ENCODE measurements at regions not wholly inside any gene's neighbourhood (a gene's known extent, or its start where the extent isn't known, plus 50 kb on each side); places are given as distances from the start of the nearest gene placed in this dataset.

DNA sequence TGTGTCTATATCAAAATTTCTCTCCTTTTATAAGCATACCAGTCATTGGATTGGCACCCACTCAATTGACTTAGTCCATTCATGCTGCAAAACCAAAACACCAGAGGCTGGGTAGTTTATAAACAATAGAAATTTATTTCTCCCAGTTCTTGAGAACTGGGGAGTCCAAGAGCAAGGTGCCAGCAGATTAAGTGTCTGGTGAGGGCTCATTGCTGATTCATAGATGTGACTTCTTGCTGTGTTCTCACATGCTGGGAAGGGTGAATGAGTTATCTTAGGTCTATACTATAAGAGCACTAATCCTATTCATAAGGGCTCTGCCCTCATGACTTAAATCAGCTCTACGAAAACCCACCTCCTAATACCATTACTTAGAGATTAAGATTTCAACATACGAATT is 501.4 kb downstream of the EPM2A start:
- H3K79me2 ChIP-seq (ENCODE audit: control insufficient read depth, insufficient read depth, low read length), result no peaks in the 10 kb centered on the region
- Mint-ChIP-seq H3K27me3 (peaks cover 5% of the 10 kb centered on the region), H3K4me3 (no peak overlapping the region), H3K4me1 (no peaks in the 10 kb centered on the region), H3K9me3 (ENCODE audit: insufficient read depth) (no peaks in the 10 kb centered on the region), H3K27ac (no peak overlapping the region)
- no peak overlapping the region for H3K4me3 ChIP-seq (ENCODE audit: control extremely low read depth in 1 of 5, extremely low read depth in 1 of 5, insufficient read depth in 1 of 5, low read depth in 2 of 5, low read length in 4 of 5)
- H2AFZ ChIP-seq (ENCODE audit: insufficient read depth, low read depth, low read length, poor library complexity, severe bottlenecking), result no peak overlapping the region
- CTCF ChIA-PET, result no interaction called here
- no peaks in the 10 kb centered on the region for H3K9me3 ChIP-seq (ENCODE audit: control extremely low read depth in 1 of 3, control insufficient read depth in 2 of 3, insufficient read depth in 1 of 3, low read length in 2 of 3)
- intact Hi-C loops (cut with micrococcal nuclease), result no loop called here
- no peak for DNase-seq
- H3K36me3 ChIP-seq (replicated peaks in 1 of 2; ENCODE audit: control extremely low read depth in 1 of 2, control insufficient read depth in 1 of 2, extremely low read depth in 1 of 2, insufficient read depth in 2 of 2, low read length in 1 of 2), result no peaks in the 10 kb centered on the region
- WGBS (ENCODE audit: insufficient coverage), result no CpG with 5 or more reads among the region's 2 CpGs
- H3K4me1 ChIP-seq (ENCODE audit: control insufficient read depth in 2 of 2, insufficient read depth in 2 of 2, low read length in 2 of 2), result no peaks in the 10 kb centered on the region
- POLR2A ChIA-PET, result no interaction called here
- H3K27me3 ChIP-seq (replicated peaks in 1 of 4; ENCODE audit: control extremely low read depth in 1 of 4, control insufficient read depth in 3 of 4, insufficient read depth in 4 of 4, low read length in 3 of 4), result no peaks in the 10 kb centered on the region
- H3K27ac ChIP-seq (ENCODE audit: low read length in 2 of 2), result no peak overlapping the region
- no peaks in the 10 kb centered on the region for H4K20me1 ChIP-seq (ENCODE audit: control insufficient read depth, insufficient read depth, low read length, poor library complexity, severe bottlenecking)
- H3K4me2 ChIP-seq (replicated peaks; ENCODE audit: low read depth, low read length, poor library complexity, severe bottlenecking), result no peak overlapping the region
- TF ChIP-seq EZH2 (IDR thresholded peaks at IDR 0.05; ENCODE audit: borderline replicate concordance, insufficient read depth, low read depth, low read length, poor library complexity, severe bottlenecking), result no peak
- TF ChIP-seq, protein P1, sequence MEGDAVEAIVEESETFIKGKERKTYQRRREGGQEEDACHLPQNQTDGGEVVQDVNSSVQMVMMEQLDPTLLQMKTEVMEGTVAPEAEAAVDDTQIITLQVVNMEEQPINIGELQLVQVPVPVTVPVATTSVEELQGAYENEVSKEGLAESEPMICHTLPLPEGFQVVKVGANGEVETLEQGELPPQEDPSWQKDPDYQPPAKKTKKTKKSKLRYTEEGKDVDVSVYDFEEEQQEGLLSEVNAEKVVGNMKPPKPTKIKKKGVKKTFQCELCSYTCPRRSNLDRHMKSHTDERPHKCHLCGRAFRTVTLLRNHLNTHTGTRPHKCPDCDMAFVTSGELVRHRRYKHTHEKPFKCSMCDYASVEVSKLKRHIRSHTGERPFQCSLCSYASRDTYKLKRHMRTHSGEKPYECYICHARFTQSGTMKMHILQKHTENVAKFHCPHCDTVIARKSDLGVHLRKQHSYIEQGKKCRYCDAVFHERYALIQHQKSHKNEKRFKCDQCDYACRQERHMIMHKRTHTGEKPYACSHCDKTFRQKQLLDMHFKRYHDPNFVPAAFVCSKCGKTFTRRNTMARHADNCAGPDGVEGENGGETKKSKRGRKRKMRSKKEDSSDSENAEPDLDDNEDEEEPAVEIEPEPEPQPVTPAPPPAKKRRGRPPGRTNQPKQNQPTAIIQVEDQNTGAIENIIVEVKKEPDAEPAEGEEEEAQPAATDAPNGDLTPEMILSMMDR (IDR thresholded peaks at IDR 0.05), result no peak
- no peak overlapping the region for H3K9ac ChIP-seq (ENCODE audit: low read length)
- no peak for ATAC-seq (ENCODE audit: low read depth)

DNA sequence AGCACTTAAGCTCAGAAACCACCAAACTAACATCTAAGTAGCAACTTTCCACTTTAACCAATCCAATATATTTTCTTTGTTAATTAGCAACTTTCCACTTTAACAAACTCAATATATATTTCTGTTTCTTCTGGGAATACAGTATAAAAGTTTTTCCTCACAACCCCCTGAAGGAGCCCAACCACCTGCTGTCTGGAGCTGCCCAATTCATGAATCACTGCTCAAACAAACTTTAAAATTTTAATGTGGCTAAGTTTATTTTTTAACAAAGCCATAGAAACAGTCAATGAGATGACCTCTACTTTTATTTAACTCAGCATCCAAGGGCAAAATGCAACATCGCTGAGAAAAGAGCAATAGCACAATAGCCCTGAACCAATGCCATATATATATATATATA is 500.1 kb downstream of the EPM2A start:
- H3K4me1 ChIP-seq (ENCODE audit: control insufficient read depth in 2 of 2, insufficient read depth in 2 of 2, low read length in 2 of 2), result no peaks in the 10 kb centered on the region
- no peak overlapping the region for H3K9ac ChIP-seq (ENCODE audit: low read length)
- Mint-ChIP-seq H3K27me3 (peaks cover 5% of the 10 kb centered on the region), H3K9me3 (ENCODE audit: insufficient read depth) (no peaks in the 10 kb centered on the region), H3K27ac (no peak overlapping the region), H3K4me1 (no peaks in the 10 kb centered on the region), H3K4me3 (no peak overlapping the region)
- WGBS (ENCODE audit: insufficient coverage), result no CpG with 5 or more reads among the region's 1 CpG
- no peak for TF ChIP-seq EZH2 (IDR thresholded peaks at IDR 0.05; ENCODE audit: borderline replicate concordance, insufficient read depth, low read depth, low read length, poor library complexity, severe bottlenecking)
- TF ChIP-seq, protein P1 (IDR thresholded peaks at IDR 0.05), result no peak
- H3K9me3 ChIP-seq (ENCODE audit: control extremely low read depth in 1 of 3, control insufficient read depth in 2 of 3, insufficient read depth in 1 of 3, low read length in 2 of 3), result no peaks in the 10 kb centered on the region
- H4K20me1 ChIP-seq (ENCODE audit: control insufficient read depth, insufficient read depth, low read length, poor library complexity, severe bottlenecking), result no peaks in the 10 kb centered on the region
- intact Hi-C loops (cut with micrococcal nuclease), result no loop called here
- ATAC-seq (ENCODE audit: low read depth) (no peak), DNase-seq (no peak)
- H3K4me3 ChIP-seq (ENCODE audit: control extremely low read depth in 1 of 5, extremely low read depth in 1 of 5, insufficient read depth in 1 of 5, low read depth in 2 of 5, low read length in 4 of 5), result no peak overlapping the region
- ChIA-PET POLR2A (no interaction called here), CTCF (no interaction called here)
- H3K36me3 ChIP-seq (replicated peaks in 1 of 2; ENCODE audit: control extremely low read depth in 1 of 2, control insufficient read depth in 1 of 2, extremely low read depth in 1 of 2, insufficient read depth in 2 of 2, low read length in 1 of 2), result no peaks in the 10 kb centered on the region
- H3K4me2 ChIP-seq (replicated peaks; ENCODE audit: low read depth, low read length, poor library complexity, severe bottlenecking), result no peak overlapping the region
- H3K27ac ChIP-seq (ENCODE audit: low read length in 2 of 2), result no peak overlapping the region
- no peaks in the 10 kb centered on the region for H3K27me3 ChIP-seq (replicated peaks in 1 of 4; ENCODE audit: control extremely low read depth in 1 of 4, control insufficient read depth in 3 of 4, insufficient read depth in 4 of 4, low read length in 3 of 4)
- H3K79me2 ChIP-seq (ENCODE audit: control insufficient read depth, insufficient read depth, low read length), result no peaks in the 10 kb centered on the region
- H2AFZ ChIP-seq (ENCODE audit: insufficient read depth, low read depth, low read length, poor library complexity, severe bottlenecking), result no peak overlapping the region
